GM19324 (cell line): ENCODE measurements at regions not wholly inside any gene's neighbourhood (a gene's known extent, or its start where the extent isn't known, plus 50 kb on each side); places are given as distances from the start of the nearest gene placed in this dataset.

Experiments used
- ATAC-seq: cut with Tn5 transposase; IDR thresholded peaks from one replicate; pipeline ENCODE4 v1.9.1; 2021; ENCODE audit warnings: mild to moderate bottlenecking, moderate library complexity; ENCODE audit not compliant: unreplicated experiment, low FRiP score

DNA sequence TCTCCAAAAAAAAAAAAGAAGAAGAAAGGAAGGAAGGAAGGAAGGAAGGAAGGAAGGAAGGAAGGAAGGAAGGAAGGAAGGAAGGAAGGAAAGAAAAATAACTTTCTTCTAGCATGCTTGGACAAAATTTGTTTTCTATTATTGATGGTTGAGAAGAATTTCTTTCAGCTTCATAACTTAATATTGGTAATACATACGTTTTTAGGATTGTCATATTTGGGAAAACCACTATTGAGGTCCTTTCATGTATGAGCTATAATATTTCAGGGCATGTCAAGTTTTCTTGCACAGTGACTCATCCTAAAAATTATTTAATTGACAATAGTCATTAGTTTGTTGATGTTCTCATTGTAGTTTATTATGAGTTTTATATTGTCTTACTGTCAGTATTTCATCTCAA, 66.4 kb upstream of the PKDCC start:
- no peak for ATAC-seq

DNA sequence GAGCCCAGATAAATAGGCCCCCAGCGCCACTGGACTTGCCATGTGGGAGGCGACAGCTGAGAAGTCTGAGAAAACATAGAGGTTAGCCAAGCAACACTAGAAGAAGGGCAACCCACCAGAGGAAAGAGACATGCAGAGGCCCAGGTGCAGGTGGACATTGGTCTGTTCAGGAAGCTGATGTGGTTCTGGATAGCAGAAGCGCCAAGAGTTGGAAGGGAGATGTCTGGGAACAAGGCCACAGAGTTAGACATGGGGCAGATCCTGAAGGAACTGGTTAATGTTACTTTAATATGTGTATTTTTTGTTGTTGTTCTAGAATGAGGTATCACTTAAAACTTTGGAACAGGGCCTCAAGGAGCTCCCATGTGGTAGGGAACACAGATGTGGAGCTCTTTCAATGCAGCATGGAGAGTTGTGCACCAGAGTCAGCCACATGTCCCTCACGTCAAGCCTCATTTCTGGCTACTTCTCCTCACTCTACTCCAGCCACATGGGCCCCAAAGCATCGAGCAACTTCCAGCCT, 62.2 kb upstream of the PKDCC start:
- ATAC-seq = no peak

GRCh38 chr2:41989501-41990180, 58.2 kb upstream of the PKDCC start:
- ATAC-seq = no peak

DNA sequence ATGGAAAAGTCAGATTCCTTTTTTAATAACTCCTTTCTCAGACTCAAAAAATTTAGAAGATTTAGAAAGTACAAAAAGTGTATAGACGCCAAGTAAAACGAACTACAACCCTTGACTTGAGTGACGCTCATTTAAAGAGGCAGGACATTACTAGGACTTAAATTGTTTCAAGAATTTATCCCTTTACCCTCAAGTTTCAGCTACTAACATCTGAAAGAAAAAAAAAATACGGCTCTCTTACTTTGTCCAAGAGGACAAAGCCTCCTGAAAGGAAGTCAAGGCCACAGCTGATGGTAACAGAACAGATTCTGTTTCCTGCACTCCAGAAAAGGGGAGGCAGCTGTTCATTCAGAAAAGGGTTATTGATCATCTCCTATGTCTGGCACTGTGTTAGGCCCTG, 57.6 kb upstream of the PKDCC start:
- ATAC-seq = no peak

- ATAC-seq = no peak
These were observed 57.1 kb upstream of the PKDCC start for GRCh38 chr2:41990688-41991087.

- no peak for ATAC-seq
These were observed 55.7 kb upstream of the PKDCC start for GRCh38 chr2:41992056-41992642.

DNA sequence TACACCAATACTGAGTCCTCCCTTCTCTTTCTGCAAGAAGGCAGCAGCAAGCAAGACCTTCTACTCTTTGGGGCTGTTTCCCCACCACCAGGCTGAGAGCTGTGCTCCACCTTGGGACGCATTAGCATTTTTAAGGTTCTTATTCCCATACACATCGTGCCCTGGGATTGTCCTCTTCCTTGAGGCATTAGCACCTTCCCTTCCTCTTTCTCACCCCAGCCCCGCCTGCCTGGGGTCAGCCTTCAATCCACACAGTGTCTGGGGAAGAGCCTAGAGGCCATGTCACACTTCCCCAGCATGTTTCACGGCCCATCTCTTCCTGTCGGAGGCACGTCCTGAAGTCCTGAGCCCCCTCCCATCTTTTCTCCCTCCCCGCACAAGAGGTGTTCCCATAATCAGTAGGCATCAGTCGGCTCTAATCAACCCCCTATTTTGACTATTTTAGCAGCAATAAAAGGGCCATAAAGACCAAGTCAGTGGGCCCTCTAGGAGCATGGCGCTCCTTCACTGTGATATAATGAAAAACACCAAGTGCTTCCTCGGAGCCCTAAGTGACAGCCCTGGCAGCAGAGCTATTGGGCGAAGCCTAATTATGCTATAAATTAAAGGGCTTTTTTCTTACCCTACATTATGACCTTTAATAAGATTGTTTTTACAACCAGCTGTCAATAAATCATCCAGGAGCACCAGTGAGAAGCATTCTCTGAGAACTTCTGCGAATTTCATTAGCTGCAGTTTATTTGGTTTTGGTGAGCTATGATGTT, 55.0 kb upstream of the PKDCC start:
- no peak for ATAC-seq

- no peak for ATAC-seq
These were observed 54.3 kb upstream of the PKDCC start for GRCh38 chr2:41993435-41993925.

- ATAC-seq = no peak
These were observed 53.6 kb upstream of the PKDCC start for GRCh38 chr2:41994233-41994637.

DNA sequence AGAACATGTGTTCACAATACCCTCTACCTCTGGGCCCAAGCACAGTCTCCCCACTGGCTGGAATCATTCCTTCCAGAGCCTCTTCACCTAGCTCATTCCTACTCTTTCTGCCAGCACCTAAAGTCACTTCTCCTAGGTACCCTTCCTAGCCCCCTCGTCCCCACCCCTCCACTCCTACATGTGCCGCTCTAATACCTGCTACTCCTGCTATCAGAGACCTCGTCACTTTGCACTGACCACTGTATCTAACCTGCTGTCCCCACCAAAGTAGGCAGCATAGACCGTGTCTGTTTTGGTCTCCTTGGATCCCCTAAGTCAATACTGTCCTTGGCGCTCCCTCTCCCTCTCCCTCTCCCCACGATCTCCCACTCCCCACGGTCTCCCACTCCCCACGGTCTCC, 53.2 kb upstream of the PKDCC start:
- ATAC-seq = no peak

- ATAC-seq = no peak
These were observed 50.3 kb upstream of the PKDCC start for GRCh38 chr2:41997561-41997960.
